ENCODE measurements at regions not wholly inside any gene's neighbourhood (a gene's known extent, or its start where the extent isn't known, plus 50 kb on each side); places are given as distances from the start of the nearest gene placed in this dataset.

DNA sequence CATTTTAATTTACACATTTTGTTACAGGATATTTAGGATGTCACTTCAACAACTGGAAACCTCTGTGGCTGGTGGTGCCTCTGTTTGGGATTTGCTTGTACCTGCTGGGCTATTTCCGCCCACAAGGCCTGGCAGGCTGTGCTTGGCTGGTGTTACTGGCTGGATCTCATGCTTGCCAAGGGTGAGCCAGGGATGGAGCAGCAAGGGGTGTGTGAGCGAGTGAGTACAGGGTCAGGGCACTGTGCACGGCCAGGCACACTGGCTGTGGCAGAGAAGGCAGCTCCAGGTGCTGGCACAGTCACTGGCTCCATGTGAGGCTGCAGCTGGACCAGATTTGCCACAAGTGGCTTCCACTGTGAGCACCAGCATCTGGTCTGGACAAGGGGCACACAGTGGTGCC, 1254.8 kb downstream of the SLITRK5 start (continued):
- TF ChIP-seq ZNF609 (CRISPR knock-in tag; IDR thresholded peaks at IDR 0.05; ENCODE audit: borderline replicate concordance) (no peak), FOXA3 (CRISPR knock-in tag; conservative IDR thresholded peaks at IDR 0.05 in 1 of 2, IDR thresholded peaks at IDR 0.05 in 1 of 2) (no peak), SIN3A (IDR thresholded peaks at IDR 0.05; ENCODE audit: borderline replicate concordance in 2 of 2, control insufficient read depth in 1 of 2, low read depth in 2 of 2, low read length in 2 of 2) (no peak), RFX1 (IDR thresholded peaks at IDR 0.05) (no peak)
- TF ChIP-seq, protein P1, sequence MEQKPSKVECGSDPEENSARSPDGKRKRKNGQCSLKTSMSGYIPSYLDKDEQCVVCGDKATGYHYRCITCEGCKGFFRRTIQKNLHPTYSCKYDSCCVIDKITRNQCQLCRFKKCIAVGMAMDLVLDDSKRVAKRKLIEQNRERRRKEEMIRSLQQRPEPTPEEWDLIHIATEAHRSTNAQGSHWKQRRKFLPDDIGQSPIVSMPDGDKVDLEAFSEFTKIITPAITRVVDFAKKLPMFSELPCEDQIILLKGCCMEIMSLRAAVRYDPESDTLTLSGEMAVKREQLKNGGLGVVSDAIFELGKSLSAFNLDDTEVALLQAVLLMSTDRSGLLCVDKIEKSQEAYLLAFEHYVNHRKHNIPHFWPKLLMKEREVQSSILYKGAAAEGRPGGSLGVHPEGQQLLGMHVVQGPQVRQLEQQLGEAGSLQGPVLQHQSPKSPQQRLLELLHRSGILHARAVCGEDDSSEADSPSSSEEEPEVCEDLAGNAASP (IDR thresholded peaks at IDR 0.05) = no peak
- TF ChIP-seq, protein P2, sequence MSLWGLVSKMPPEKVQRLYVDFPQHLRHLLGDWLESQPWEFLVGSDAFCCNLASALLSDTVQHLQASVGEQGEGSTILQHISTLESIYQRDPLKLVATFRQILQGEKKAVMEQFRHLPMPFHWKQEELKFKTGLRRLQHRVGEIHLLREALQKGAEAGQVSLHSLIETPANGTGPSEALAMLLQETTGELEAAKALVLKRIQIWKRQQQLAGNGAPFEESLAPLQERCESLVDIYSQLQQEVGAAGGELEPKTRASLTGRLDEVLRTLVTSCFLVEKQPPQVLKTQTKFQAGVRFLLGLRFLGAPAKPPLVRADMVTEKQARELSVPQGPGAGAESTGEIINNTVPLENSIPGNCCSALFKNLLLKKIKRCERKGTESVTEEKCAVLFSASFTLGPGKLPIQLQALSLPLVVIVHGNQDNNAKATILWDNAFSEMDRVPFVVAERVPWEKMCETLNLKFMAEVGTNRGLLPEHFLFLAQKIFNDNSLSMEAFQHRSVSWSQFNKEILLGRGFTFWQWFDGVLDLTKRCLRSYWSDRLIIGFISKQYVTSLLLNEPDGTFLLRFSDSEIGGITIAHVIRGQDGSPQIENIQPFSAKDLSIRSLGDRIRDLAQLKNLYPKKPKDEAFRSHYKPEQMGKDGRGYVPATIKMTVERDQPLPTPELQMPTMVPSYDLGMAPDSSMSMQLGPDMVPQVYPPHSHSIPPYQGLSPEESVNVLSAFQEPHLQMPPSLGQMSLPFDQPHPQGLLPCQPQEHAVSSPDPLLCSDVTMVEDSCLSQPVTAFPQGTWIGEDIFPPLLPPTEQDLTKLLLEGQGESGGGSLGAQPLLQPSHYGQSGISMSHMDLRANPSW (CRISPR knock-in tag; IDR thresholded peaks at IDR 0.05) = no peak

Measured in K562 (cell line).